Mesothelial cell of epicardium (in vitro differentiated cells): ENCODE measurements at regions not wholly inside any gene's neighbourhood (a gene's known extent, or its start where the extent isn't known, plus 50 kb on each side); places are given as distances from the start of the nearest gene placed in this dataset.

Source experiments
- DNase-seq, 2 experiments: peaks; one replicate each; pipeline ENCODE4 v3.0.0; 2021; ENCODE audit warnings: low spot score in 2 of 2; ENCODE audit not compliant: unreplicated experiment in 2 of 2
- H3K27ac Mint-ChIP-seq: 2 replicates; pipeline ENCODE4 v1.8.0; 2021; ENCODE audit warnings: mixed read lengths
- H3K27me3 Mint-ChIP-seq: 2 replicates; pipeline ENCODE4 v1.8.0; 2021; ENCODE audit warnings: low read depth, mixed read lengths
- H3K36me3 Mint-ChIP-seq: 2 replicates; pipeline ENCODE4 v1.8.0; 2021; ENCODE audit warnings: mixed read lengths
- H3K4me1 Mint-ChIP-seq: 2 replicates; pipeline ENCODE4 v1.8.0; 2021; ENCODE audit warnings: mixed read lengths
- H3K4me3 Mint-ChIP-seq: 2 replicates; pipeline ENCODE4 v1.8.0; 2021; ENCODE audit warnings: mild to moderate bottlenecking, moderate library complexity, mixed read lengths
- H3K9me3 Mint-ChIP-seq: 2 replicates; pipeline ENCODE4 v1.8.0; 2021; ENCODE audit warnings: mixed read lengths
- TF ChIP-seq, protein P1 (sequence below): fragments of 200-600 bp; sonication (generic); IDR thresholded peaks from one replicate; pipeline ENCODE4 v1.5.0; 2021; ENCODE audit warnings: antibody characterized with exemption; ENCODE audit not compliant: unreplicated experiment

DNA sequence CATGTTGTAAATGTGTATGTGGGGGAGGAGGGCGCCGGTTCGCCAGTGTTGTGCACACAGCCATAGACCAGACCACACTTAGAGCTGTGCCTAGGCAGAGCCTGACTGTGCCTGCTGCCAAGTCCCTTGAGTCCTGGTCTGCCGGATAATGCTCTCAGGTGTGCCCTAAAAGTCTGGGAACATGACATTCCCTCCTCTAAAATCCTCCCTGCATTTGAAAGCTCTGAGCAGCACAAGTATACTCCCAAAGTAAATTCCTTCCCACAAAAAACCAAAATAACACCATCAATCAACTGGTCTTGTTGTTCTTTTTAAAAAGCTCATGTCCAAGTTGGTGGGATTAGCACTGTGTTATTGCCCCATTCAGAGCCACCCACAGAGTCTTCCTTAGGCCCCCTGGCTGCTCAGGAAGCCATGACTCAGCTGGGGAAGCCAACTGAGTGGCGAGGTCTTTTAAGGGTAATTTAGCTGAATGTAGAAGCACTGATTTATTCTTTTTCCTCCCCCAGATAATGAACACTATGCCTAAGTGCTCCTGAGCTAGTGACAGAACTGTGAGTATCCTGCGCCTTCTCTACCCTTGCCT is 147.8 kb upstream of the MCTP2 start:
- no peak overlapping the region for H3K27ac Mint-ChIP-seq

GRCh38 chr15:94081829-94082228 is 149.5 kb upstream of the MCTP2 start:
- H3K4me3 Mint-ChIP-seq, result no peak overlapping the region
- TF ChIP-seq, protein P1, sequence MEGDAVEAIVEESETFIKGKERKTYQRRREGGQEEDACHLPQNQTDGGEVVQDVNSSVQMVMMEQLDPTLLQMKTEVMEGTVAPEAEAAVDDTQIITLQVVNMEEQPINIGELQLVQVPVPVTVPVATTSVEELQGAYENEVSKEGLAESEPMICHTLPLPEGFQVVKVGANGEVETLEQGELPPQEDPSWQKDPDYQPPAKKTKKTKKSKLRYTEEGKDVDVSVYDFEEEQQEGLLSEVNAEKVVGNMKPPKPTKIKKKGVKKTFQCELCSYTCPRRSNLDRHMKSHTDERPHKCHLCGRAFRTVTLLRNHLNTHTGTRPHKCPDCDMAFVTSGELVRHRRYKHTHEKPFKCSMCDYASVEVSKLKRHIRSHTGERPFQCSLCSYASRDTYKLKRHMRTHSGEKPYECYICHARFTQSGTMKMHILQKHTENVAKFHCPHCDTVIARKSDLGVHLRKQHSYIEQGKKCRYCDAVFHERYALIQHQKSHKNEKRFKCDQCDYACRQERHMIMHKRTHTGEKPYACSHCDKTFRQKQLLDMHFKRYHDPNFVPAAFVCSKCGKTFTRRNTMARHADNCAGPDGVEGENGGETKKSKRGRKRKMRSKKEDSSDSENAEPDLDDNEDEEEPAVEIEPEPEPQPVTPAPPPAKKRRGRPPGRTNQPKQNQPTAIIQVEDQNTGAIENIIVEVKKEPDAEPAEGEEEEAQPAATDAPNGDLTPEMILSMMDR, result no peak
- H3K27ac Mint-ChIP-seq, result no peak overlapping the region
- peaks cover 4% of the 10 kb centered on the region for H3K4me1 Mint-ChIP-seq
- no peaks in the 10 kb centered on the region for H3K9me3 Mint-ChIP-seq
- no peaks in the 10 kb centered on the region for H3K36me3 Mint-ChIP-seq
- H3K27me3 Mint-ChIP-seq, result peaks cover 6% of the 10 kb centered on the region
- DNase-seq, result no peak

More for the DNA sequence above, 147.8 kb upstream of the MCTP2 start:
- Mint-ChIP-seq H3K4me1 (peaks cover 4% of the 10 kb centered on the region), H3K36me3 (no peaks in the 10 kb centered on the region), H3K9me3 (no peaks in the 10 kb centered on the region), H3K27me3 (peaks cover 6% of the 10 kb centered on the region), H3K4me3 (no peak overlapping the region)
- TF ChIP-seq, protein P1, result no peak
- no peak for DNase-seq

DNA sequence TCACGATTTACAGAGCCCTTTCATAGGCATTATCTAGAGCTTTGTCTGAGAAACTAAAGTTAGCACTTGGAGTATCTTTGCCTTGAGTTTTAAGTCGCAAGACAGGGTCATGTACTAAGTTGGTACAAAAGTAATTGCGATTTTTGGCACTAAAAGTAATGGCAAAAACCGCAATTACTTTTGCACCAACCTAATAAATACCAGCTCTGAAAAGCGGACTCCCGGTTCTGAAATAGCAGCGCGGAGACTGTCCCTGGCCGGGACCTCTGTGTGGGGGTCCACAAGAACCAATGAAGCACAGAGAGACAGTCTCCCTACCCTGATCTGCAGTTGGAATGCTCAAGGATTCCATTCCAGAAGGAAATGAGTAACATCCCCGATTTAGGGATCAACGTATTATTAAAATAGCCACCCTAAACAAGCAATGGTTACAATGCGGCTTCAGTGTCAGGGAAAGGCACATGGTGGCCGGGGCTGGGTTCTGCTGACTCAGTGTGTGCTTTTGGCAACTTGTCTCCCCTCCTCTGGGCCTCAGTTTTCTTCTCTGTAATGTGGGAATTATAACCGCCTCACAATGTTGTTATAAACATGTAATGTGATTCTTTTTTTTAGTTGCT is 150.3 kb upstream of the MCTP2 start:
- no peak overlapping the region for H3K27ac Mint-ChIP-seq
- H3K9me3 Mint-ChIP-seq, result no peaks in the 10 kb centered on the region
- peaks cover 6% of the 10 kb centered on the region for H3K27me3 Mint-ChIP-seq
- H3K36me3 Mint-ChIP-seq, result no peaks in the 10 kb centered on the region
- DNase-seq, result no peak
- TF ChIP-seq, protein P1, result no peak
- H3K4me1 Mint-ChIP-seq, result peaks cover 4% of the 10 kb centered on the region
- H3K4me3 Mint-ChIP-seq, result no peak overlapping the region

GRCh38 chr15:94080416-94080815 is 150.9 kb upstream of the MCTP2 start:
- H3K27me3 Mint-ChIP-seq, result peaks cover 6% of the 10 kb centered on the region
- no peak for DNase-seq
- H3K9me3 Mint-ChIP-seq, result no peaks in the 10 kb centered on the region
- H3K4me3 Mint-ChIP-seq, result no peak overlapping the region
- TF ChIP-seq, protein P1, result no peak
- H3K36me3 Mint-ChIP-seq, result no peaks in the 10 kb centered on the region
- H3K4me1 Mint-ChIP-seq, result peaks cover 6% of the 10 kb centered on the region
- no peak overlapping the region for H3K27ac Mint-ChIP-seq

- Mint-ChIP-seq H3K4me1 (peaks cover 9% of the 10 kb centered on the region), H3K27ac (no peak overlapping the region), H3K9me3 (no peaks in the 10 kb centered on the region), H3K27me3 (peaks cover 6% of the 10 kb centered on the region), H3K4me3 (no peak overlapping the region), H3K36me3 (no peaks in the 10 kb centered on the region)
- TF ChIP-seq, protein P1, result no peak
- DNase-seq, result no peak
Measured at GRCh38 chr15:94079968-94080367, 151.4 kb upstream of the MCTP2 start.
